ENCODE measurements at regions not wholly inside any gene's neighbourhood (a gene's known extent, or its start where the extent isn't known, plus 50 kb on each side); places are given as distances from the start of the nearest gene placed in this dataset.
"Not testable (repeated sequence)": the region's sequence is repeated elsewhere in the genome, so short reads cannot be mapped to it uniquely, and the experiment has no call there.

DNA sequence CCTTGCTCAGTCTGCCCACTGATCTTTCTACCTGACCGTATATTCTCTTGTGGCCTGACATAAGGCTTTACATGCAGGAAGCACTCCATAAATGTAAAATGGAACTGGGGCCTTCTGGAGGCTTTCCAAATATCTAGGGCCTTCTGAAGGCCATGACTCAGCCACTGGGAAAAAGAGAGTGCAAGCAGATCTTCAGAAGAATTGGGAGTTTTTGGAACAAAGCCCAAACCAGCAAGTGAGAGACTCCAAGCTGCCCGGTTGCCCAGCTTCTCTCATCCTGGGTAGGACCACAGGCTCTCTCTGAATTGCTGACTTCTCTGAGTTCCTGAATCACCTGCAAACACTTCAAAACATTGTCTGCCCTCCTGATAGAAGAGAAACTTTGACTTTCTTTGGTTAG, 107.9 kb upstream of the BMAL1 start:
- peak; percentile 76 to 78 for DNase-seq (ENCODE audit: low read depth in 2 of 2)

DNA sequence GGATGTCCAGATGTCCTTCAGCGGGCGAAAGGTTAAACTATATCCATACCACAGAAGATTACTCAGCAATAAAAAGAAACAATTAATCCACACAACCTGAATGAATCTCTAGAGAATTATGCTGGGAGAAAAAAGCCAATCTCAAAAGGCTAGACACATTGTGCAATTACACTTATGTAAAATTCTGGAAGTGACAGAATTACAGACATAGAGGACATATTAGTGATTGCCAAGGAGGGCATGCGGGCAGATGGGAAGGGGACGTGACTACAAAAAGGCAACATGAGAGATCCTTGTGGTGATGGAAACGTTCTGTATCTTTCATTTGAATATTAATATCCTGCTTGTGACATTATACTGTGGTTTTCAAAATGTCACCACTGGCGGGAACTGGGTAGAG, 103.5 kb upstream of the BMAL1 start:
- no peak for DNase-seq (ENCODE audit: low read depth in 2 of 2)

DNA sequence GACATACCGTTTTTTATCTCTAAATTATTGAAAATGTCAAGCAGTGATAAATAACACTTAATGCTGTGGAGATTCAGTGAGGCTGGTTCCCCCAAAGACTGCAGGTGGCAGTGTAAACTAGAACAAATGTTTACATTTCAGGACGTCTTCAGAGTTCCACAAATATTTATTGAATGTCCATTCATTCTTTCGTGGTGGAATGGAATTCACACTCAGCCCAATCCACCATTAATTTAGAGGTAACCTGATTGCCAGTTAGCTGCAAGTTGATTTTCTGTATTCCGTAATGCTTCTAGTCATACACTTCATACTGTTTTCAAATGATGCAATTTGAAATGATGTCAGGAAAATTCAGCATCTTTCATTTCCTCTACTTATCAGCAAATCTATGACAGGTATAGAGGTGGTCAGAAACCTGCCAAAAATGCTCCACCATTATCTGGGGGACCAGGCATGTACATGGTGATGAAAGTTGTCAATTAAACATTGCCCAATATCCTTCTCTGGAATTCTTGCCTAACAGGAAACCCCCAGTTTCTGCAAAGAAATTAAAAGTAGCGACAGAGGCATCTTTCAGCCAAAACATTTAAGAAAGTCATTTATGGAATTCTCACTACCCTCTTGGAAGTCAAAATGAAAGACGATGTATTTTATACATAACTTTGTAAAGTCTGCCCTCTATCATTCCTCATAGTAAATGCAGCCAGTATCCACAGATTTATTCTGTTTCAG, 94.3 kb upstream of the BMAL1 start:
- peak; percentile 63 to 67 for DNase-seq (ENCODE audit: low read depth in 2 of 2)

DNA sequence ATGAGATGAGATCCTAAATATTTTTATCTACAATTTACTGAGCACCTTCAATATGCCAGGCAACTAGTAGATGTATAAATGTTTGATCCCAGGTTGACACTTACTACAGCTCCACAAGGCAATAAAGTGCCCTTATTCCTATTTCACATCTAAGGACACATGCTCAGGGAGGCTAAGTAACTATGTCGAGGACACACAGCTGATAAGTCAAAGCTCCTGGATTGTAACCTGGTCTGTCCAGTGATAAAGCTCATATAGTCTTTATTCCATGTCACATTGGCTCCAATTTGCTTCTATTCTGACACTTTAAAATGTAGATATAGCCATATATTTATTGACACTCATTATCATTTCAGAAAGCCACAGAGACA, 93.8 kb upstream of the BMAL1 start:
- no peak for DNase-seq (ENCODE audit: low read depth in 2 of 2)

DNA sequence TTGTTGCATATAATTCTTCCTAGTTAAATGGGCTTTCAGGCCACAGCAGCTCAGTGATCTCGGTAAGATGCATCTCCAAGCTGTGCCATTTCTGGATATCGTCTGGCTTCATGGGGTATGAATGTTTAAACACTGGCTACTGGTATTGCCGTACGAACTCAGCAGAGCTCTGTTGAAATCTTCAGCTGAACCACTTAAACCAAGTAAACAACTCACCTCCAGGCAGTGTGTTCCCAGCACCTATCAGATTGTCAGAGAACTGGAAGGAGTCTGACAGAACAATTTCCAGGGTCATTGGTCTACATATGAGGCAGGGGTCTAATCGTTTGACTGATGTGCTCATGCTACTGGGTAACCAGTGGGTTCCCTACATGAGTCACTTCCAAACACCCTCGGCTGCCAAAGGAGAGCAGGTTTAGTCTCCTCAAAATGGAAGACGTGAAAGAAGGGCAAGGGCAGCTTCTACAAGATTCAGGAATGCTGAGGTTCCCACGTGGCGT, 93.2 kb upstream of the BMAL1 start:
- no peak for DNase-seq (ENCODE audit: low read depth in 2 of 2)

DNA sequence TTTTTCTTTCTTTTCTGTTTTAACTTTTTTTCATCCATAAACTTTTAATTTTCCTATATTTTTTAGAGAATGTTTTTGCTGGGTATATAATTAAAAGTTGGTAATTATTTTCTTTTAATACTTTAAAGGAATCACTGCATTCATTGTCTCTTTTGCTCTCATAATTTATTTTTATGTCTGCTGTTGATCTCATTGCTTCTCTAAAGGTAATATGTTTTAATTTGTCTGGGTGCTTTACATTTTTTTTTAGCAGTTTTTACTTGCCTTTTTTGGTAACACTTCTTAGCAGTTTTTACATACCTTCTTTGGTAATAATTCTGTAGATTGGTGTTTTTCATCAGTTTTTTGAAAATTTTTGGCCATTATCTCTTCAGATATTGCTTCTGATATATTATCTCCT, 89.4 kb upstream of the BMAL1 start:
- DNase-seq (ENCODE audit: low read depth in 2 of 2): no peak

DNA sequence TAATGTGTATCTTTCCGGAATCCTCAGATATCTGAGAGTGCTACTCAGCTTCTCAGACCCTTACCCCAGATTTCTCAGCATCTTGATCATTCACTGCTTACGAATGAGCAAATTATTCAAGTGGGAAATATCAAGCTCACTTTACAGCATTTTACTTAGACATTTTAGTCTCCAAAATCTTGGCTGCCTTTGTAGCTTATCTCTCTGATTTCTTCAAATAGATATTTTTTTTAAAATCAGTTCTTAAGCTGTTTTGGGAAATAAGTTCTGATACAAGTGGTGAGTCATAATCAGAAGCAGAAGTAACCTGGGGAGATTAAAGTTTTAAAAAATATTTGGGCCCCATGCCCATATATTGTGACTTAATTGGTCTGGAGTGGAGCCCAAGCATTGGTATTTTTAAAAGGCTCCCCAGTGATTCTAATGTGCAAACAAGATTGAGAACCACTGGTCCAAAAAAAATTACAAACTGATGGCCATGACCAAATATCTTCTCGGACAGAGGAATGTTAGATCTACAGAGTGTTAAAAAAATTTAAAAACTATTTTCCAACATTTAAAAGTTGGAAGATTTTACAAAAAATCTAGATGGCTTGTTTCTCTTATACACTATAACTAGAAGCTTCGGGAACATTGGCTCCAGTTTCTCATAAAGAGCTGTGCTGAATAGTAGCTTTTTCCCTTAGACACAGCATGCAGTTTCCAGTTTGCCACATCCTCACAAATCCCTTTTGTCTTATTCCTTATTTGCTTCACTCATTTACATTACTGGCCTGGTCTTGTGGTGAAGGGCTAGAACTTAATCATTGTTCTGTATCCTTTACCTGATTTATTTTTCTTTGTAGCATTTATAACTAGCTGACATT, 87.8 kb upstream of the BMAL1 start:
- peak; percentile 42 to 52 for DNase-seq (ENCODE audit: low read depth in 2 of 2)

DNA sequence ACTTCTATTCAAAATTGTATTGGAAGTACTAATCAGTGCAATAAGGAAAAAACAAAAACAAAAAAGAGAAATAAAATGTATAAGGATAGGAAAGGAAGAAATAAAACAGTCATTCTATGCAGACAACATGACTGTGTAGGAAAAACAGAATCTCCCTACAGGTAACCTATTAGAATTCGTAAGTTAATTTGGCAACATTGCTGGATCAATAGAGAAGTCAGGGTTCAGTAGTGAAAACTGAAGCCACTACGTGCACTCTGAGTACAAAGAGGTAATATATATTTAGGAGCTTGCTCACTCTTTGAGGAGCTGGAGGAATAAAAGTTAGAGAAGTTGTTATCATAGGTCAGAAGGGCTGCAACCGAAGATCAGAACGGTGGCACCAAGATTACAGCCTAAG, 84.0 kb upstream of the BMAL1 start:
- no peak for DNase-seq (ENCODE audit: low read depth in 2 of 2)

DNA sequence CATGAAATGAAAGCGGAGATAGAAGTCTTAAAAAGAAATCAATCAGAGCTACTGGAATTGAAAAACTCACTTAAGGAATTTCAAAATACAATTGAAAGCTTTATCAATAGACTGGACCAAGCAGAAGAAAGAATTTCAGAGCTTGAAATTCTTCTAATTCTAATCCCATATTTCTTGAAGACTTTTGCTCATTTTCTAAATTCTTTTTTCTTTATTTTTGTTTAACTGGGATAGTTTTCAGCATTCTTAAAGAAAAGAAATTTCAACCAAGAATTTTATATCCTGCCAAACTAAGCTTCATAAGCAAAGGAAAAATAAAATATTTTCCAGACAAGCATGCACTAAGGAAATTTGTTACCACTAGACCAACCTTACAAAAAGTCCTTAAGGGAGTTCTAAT, 80.2 kb upstream of the BMAL1 start:
- DNase-seq (ENCODE audit: low read depth in 2 of 2): not testable (repeated sequence)

DNA sequence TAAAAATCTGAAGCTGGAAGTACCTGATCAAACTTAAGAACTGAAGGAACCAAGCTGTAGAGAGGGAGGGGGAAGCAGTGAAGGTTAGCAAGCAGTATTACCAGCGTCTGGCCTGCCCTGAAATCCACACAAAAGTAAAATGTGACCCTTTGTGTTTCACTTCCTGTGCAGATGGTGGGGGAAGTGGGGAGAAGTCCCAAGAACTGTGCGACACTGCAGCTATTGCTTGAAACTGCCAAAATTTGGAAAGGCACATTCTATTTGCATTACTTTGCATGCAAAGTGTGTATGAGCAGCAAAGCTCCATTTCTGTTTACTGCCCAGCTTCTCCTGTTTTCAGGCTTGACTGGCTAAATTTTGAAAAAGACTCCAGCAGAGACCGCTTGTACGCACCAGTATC, 72.1 kb upstream of the BMAL1 start:
- no peak for DNase-seq (ENCODE audit: low read depth in 2 of 2)

DNA sequence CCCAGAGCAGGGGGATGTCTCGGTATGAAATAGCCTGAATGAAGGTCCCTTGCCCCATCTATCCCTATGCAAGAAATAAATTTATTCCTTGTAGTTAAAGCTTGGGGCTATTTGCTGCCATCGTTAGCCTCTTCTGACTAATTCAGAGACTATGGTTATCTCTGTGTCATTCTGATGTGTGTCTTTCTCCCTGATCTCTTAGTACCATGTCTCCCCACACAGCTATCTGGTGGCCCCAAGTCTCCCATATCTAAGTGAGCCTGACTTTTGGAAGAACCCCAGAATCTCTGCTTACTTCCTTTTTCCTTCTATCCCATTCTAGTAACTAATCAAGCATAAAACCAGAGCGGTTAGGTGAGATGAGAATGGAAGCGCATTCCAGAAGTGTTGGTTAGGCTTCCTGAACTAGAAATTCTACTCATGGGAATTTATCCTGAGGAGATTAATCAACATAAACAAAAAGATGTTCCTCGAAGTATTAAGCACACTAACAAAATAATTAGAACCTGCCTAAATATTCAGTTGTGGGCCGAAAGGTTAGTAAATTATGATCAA, 71.4 kb upstream of the BMAL1 start:
- no peak for DNase-seq (ENCODE audit: low read depth in 2 of 2)

DNA sequence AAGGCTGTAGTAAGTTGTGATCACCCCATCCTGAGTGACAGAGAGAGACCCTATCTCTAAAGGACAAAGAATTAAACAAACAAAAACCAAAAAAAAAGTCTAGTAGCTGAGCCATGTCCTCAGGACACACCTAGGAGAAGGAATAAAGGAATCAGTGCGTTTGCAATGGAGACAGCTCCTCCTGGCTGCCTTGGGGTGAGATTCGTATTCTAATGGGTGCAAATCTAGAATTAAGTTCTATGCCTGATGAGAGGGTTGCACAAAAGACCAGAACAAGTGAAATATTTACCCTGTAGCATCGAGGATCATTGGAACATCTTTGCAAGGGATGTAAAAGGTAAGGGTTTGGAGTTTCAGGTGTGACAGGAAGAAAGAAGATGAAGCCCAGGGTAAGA, 70.3 kb upstream of the BMAL1 start:
- no peak for DNase-seq (ENCODE audit: low read depth in 2 of 2)

DNA sequence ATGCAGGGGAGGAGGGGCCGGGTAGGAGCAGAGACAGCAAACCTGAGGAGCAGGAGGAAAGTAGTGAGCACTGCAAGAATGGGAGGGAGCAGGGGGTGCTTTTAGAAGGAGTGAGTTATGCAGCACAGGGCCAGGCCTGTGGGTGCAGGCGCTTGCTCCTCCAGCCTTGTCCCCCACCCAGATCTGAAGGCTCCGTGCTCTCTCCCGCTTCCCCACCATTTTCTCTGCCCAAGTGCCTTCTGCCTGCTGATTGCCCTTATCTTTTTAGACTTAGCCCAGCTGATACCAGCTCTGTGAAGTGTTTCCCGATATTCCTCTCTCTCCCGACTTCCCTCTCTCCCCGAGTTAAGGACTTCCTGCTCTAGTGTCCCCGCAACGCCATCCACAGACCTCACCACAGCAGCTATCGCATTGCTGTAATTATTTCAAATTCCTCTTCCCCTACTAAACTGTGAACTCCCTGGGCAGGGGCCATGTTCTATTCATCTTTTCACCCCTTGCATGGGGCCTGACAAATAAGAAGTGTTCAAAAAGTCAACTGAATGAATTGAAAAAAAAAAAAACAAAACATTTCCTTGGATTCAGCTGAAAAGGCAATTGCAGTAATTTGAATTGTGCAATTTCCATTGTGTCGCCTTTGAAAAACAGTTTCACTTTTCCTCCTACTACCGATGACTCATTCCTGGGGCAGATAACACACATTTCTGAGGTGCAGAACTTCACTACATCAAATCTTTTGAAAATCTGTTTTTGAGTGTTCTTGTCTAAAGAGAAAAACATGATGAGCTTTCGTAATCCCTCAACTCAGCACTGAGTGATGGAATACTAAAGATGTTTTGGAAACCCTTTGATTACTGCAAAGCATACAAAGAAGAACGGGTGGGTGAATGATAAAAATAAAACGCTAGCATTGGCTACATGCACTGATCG, 69.7 kb upstream of the BMAL1 start:
- peak; percentile 83 for DNase-seq (ENCODE audit: low read depth in 2 of 2)

DNA sequence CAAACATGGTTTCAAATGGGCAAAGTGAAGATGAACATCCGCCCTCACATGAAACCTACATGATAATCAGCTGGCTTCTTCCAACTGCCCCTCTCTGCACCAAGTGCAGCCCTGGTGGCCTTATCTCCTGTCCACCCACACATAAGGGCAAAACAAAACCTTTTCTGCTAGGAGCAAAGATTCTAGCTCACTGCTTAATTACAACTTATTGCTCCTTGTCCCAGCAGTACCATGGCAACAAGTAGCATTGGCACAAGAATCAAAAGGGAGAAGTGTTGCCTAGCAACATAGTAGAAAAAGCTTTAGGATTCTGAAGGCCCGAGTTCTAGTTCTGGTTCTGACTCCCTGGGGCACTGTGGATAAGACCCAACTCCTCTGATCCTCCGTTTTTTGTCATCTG, 68.7 kb upstream of the BMAL1 start:
- no peak for DNase-seq (ENCODE audit: low read depth in 2 of 2)

DNA sequence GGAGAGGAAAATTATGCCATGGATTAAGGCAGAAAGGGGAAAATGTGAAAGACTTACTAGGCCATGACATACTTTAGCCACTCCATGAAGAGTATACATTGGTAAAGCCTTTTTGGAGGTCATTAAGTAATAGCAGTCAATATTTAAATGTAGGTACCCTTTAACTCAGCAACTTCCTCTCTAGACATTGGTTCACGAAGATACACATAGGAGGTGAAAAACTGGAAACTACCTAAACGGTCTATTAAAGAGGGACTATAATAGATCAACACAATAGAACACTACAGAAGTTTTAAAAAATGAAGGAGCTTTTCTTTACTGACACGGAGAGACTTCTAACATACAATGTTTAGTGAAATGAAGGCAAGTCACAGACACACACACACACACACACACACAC, 68.2 kb upstream of the BMAL1 start:
- DNase-seq (ENCODE audit: low read depth in 2 of 2): no peak

DNA sequence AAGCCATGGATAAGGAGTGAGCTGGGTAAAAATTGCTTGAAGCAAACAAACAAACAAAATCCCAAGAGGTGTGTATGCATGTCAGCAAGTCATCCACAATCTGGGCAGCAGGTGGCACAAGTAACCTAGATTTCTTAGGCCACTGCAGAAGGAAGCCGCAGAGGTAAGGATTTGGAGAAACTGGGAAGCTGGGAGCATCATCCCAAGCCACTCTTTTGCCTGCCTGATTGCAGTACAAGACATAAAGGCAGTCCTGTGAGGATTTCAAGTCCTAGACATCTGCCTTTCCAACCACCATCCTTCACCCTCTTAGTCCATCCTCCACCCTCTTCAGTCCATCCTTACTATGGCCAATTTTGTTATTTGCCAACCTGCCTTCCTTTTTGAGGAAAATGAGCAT, 67.2 kb upstream of the BMAL1 start:
- DNase-seq (ENCODE audit: low read depth in 2 of 2): peak in 1 of 2 experiments; percentile 42

DNA sequence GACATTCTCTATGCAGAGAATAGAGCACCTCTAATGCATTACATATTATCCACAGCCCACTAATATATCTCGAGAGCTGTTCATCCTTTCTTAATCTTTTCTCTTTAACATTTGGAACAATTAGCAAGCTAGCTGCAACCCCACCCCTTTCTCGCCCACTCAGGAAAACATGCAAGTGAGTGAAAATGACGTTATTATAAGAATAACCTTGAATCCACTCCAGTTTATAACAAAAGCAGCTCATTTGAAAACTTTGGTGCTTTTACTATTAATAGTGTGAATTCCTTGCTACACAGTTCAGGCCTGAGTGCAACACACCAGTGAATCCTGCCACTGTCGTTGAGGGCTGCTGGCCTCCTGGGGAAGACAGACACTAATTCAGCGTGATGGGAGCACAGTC, 63.3 kb upstream of the BMAL1 start:
- no peak for DNase-seq (ENCODE audit: low read depth in 2 of 2)

DNA sequence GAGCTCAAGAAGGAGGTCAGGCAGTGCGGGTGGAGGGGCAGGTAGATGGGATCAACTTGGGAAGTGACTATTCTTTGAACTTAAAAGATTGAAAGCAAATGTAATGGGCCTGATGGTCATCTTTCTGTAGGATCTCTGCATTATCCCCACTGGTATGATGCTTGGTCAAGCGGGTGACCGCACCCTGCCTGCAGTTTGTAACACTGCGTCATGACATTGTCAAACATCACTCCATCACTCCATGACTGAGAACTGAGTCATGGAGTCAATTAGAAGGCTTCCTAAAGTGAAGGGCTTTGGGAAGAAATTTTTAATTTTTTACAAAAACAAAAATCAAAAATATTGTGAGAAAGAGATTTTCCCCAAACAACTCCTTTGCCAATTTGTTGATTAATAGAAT, 62.4 kb upstream of the BMAL1 start:
- DNase-seq (ENCODE audit: low read depth in 2 of 2): no peak

DNA sequence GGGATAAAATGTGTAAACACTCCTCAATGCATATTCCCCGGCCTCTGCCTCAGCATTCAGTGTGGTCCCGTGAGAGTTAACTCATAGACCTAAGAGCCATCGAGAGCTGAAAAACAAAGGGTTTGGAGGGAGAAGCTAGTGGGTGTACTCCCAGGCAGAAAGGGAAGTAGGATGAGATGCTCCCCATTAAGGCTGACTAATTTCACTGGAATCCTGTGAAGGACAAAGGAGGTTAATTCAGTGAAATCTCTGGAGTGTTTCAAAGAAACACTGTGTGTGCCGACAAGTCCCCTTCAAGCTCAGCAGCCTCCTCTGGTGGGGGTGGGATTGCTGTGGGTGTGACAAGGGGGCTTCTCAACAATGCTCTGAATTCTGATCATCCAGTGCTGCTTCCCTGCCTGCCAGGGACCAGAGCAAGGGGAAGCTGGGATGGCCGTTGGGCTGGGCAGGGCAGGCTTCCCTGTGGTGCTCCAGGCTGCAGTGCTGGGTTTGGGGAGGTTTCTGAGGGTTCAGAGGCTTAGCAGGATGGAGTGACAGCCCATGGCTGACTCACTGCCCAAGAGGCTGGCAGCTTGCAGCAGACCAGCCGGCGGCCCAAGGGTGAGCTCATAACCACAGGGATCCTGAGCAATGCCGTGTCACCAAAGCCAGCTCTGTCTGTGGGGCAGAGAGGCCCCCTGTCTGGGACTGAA, 61.4 kb upstream of the BMAL1 start:
- DNase-seq (ENCODE audit: low read depth in 2 of 2): peak; percentile 77 to 84

DNA sequence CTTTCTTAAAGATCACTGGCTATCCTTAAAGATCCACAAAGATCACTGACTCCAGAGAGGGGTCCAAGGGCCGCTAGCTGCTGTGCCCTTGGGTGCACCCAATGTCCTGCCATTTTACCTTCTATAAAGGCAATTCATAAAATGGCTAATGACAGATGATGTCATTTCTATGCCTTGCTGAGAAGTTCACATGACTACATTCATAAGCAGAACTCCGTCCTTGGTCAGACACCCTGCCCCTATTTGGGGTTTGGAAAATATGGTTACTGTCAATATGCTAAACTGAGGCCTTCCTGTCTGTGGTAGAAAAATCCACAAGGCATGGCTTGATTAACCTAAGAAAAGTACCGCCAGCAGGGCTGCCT, 60.9 kb upstream of the BMAL1 start:
- no peak for DNase-seq (ENCODE audit: low read depth in 2 of 2)

DNA sequence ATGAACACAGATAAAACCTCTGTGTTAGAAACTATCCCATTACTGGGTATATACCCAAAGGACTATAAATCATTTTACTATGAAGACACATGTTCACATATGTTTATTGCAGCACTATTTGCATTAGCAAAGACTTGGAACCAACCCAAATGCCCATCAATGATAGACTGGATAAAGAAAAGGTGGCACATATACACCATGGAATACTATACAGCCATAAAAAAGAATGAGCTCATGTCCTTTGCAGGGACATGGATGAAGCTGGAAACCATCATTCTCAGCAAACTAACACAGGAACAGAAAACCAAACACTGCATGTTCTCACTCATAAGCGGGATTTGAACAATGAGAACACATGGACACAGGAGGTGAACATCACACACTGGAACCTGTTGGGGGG, 58.9 kb upstream of the BMAL1 start:
- not testable (repeated sequence) for DNase-seq (ENCODE audit: low read depth in 2 of 2)

Measured in fibroblast of skin of left biceps (primary cell).